B cell (primary cell): ENCODE measurements at regions not wholly inside any gene's neighbourhood (a gene's known extent, or its start where the extent isn't known, plus 50 kb on each side); places are given as distances from the start of the nearest gene placed in this dataset.

Source experiments
- ATAC-seq: fragments of 200-7000 bp; cut with Tn5 transposase; one replicate; pipeline ENCODE4 v1.10.0; 2021; ENCODE audit warnings: low read depth, mild to moderate bottlenecking, moderate number of reproducible peaks, moderate library complexity
- CTCF ChIA-PET: fragments of 350-600 bp; sonication (Branson Sonifier 250); formaldehyde crosslinking; loops from one replicate; lab custom pipeline; 2021; ENCODE audit warnings: antibody characterized with exemption, inconsistent platforms; lab: Charles Lee
- POLR2A ChIA-PET: fragments of 350-600 bp; sonication (Branson Sonifier 250); formaldehyde crosslinking; loops from one replicate; lab custom pipeline; 2021; ENCODE audit warnings: antibody characterized with exemption; lab: Charles Lee
- DNase-seq: peaks from one replicate; pipeline ENCODE4 v3.0.0; 2013
- H2AFZ ChIP-seq: 2 replicates; pipeline ENCODE4 v1.6.1; 2012; ENCODE audit warnings: mild to moderate bottlenecking, low read depth, low read length; ENCODE audit not compliant: insufficient read depth, poor library complexity, severe bottlenecking
- H3K27ac ChIP-seq, 2 donors: 1 replicate in 1 of 2; 2 replicates in 1 of 2; pipeline ENCODE4 v1.5.1; 2012 to 2013; ENCODE audit warnings: low read length in 2 of 2, mild to moderate bottlenecking in 2 of 2, moderate library complexity in 1 of 2
- H3K27me3 ChIP-seq, 4 experiments: fragments of 200-600 bp in 1 of 4; sonication (generic) in 1 of 4; replicated peaks in 1 of 4; 1 replicate in 2 of 4; 2 replicates in 2 of 4; pipeline versions ENCODE4 v1.6.1 to v1.7.0; 2013 to 2016; ENCODE audit warnings: low read length in 3 of 4, mild to moderate bottlenecking in 2 of 4, mixed read lengths in 1 of 4, moderate library complexity in 1 of 4; ENCODE audit not compliant: insufficient read depth in 4 of 4, control insufficient read depth in 3 of 4; ENCODE audit errors: control extremely low read depth in 1 of 4
- H3K36me3 ChIP-seq, 2 experiments: replicated peaks in 1 of 2; 1 replicate in 1 of 2; 2 replicates in 1 of 2; pipeline versions ENCODE4 v1.6.1 to v1.7.1; 2013; ENCODE audit warnings: low read length in 1 of 2; ENCODE audit not compliant: insufficient read depth in 2 of 2, control insufficient read depth in 1 of 2; ENCODE audit errors: control extremely low read depth in 1 of 2, extremely low read depth in 1 of 2
- H3K4me1 ChIP-seq, 2 donors: fragments of 200-600 bp in 1 of 2; sonication (generic) in 1 of 2; 1 replicate in 1 of 2; 2 replicates in 1 of 2; pipeline versions ENCODE4 v1.5.1 to v1.6.1; 2013 to 2017; ENCODE audit warnings: low read length in 2 of 2; ENCODE audit not compliant: control insufficient read depth in 2 of 2, insufficient read depth in 2 of 2
- H3K4me2 ChIP-seq: replicated peaks from 2 replicates; pipeline ENCODE3; 2012; ENCODE audit warnings: mild to moderate bottlenecking, low read depth, low read length; ENCODE audit not compliant: poor library complexity, severe bottlenecking
- H3K4me3 ChIP-seq, 5 experiments: fragments of 200-600 bp in 1 of 5; sonication (generic) in 1 of 5; 1 replicate in 3 of 5; 2 replicates in 2 of 5; pipeline versions ENCODE4 v1.5.1 to v1.7.0; 2011 to 2016; ENCODE audit warnings: low read length in 4 of 5, mild to moderate bottlenecking in 4 of 5, low read depth in 2 of 5, control low read depth in 1 of 5, moderate library complexity in 1 of 5; ENCODE audit not compliant: insufficient read depth in 1 of 5; ENCODE audit errors: control extremely low read depth in 1 of 5, extremely low read depth in 1 of 5
- H3K79me2 ChIP-seq: fragments of 200-600 bp; sonication (generic); one replicate; pipeline ENCODE4 v1.6.0; 2016; ENCODE audit warnings: low read length; ENCODE audit not compliant: control insufficient read depth, insufficient read depth
- H3K9ac ChIP-seq: fragments of 200-600 bp; sonication (generic); 2 replicates; pipeline ENCODE4 v1.6.1; 2017; ENCODE audit warnings: mild to moderate bottlenecking, low read length, moderate library complexity
- H3K9me3 ChIP-seq, 3 donors: one replicate each; pipeline versions ENCODE4 v1.6.1 to v1.7.1; 2013; ENCODE audit warnings: low read length in 2 of 3; ENCODE audit not compliant: control insufficient read depth in 2 of 3, insufficient read depth in 1 of 3; ENCODE audit errors: control extremely low read depth in 1 of 3
- H4K20me1 ChIP-seq: 2 replicates; pipeline ENCODE4 v1.6.0; 2012; ENCODE audit warnings: mild to moderate bottlenecking, low read length; ENCODE audit not compliant: insufficient read depth, control insufficient read depth, poor library complexity, severe bottlenecking
- H3K27ac Mint-ChIP-seq: one replicate; pipeline ENCODE4 v1.8.0; 2021; ENCODE audit warnings: mixed read lengths
- H3K27me3 Mint-ChIP-seq: one replicate; pipeline ENCODE4 v1.8.0; 2021; ENCODE audit warnings: mixed read lengths
- H3K4me1 Mint-ChIP-seq: one replicate; pipeline ENCODE4 v1.8.0; 2021; ENCODE audit warnings: mixed read lengths
- H3K4me3 Mint-ChIP-seq: one replicate; pipeline ENCODE4 v1.8.0; 2021; ENCODE audit warnings: mixed read lengths
- H3K9me3 Mint-ChIP-seq: one replicate; pipeline ENCODE4 v1.8.0; 2022; ENCODE audit warnings: mixed read lengths; ENCODE audit not compliant: insufficient read depth
- EZH2 ChIP-seq: IDR thresholded peaks from 2 replicates; pipeline ENCODE4 v1.6.1; 2012; ENCODE audit warnings: borderline replicate concordance, low read depth, mild to moderate bottlenecking, moderate library complexity, low read length; ENCODE audit not compliant: insufficient read depth, poor library complexity, severe bottlenecking
- WGBS: methylation state at CpG from one replicate; pipeline ENCODE4 v1.1.5; 2013; ENCODE audit warnings: missing lambda C conversion rate; ENCODE audit not compliant: insufficient coverage; 5-methylcytosine and 5-hydroxymethylcytosine counted together
- intact Hi-C: fragments of 100-400 bp; cut with micrococcal nuclease; formaldehyde crosslinking; loops from one replicate; pipeline ENCODE4 v1.10.0; 2022
- TF ChIP-seq, protein P1 (sequence below): fragments of 200-600 bp; IDR thresholded peaks from one replicate; pipeline ENCODE4 v1.8.0; 2022; ENCODE audit warnings: antibody characterized with exemption, mild to moderate bottlenecking

DNA sequence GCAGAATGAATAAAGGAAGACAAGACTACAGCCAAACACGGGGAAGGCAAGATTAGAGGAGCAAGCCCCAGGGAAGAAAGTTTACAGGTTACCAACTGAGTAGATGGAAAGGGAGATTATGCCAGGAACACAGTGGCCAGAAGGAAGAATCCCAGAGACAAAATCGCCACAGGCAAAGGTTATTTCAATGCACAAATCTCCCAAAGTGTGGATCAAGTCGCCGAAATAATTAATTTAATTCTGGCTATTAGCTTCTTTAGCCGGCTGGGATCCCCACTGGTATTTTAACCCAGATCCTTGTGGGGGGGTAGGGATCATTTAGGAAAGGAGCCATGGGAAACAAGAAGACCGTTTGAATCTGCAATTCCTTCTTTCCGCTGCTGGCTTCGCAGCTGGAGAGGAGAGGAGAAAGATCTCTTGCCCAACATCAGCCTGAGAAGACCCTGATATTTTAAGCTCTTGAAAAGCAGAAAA, 171.0 kb downstream of the DHX15 start:
- Histone ChIP-seq H3K36me3 (no peaks in the 10 kb centered on the region), H3K27me3 (peaks cover 0 to 4% (median 0%) of the 10 kb centered on the region in 4 experiments), H3K9ac (no peak overlapping the region), H3K9me3 (no peaks in the 10 kb centered on the region), H3K4me1 (no peaks in the 10 kb centered on the region), H3K79me2 (no peaks in the 10 kb centered on the region), H3K4me2 (no peak overlapping the region), H2AFZ (no peak overlapping the region), H4K20me1 (no peaks in the 10 kb centered on the region), H3K27ac (no peak overlapping the region), H3K4me3 (no peak overlapping the region)
- H3K27ac Mint-ChIP-seq = no peak overlapping the region
- intact Hi-C loops = loop anchor here (10.0 kb wide), 2 partner anchors 1509 to 1999 kb away; no protein-coding TSS in a partner anchor
- H3K4me1 Mint-ChIP-seq = no peaks in the 10 kb centered on the region
- ChIA-PET POLR2A (no interaction called here), CTCF (interaction anchor here (1.4 kb wide), 1 partner anchor 8 kb away, joined by 3 read pairs; no protein-coding TSS in a partner anchor)
- TF ChIP-seq, protein P1, sequence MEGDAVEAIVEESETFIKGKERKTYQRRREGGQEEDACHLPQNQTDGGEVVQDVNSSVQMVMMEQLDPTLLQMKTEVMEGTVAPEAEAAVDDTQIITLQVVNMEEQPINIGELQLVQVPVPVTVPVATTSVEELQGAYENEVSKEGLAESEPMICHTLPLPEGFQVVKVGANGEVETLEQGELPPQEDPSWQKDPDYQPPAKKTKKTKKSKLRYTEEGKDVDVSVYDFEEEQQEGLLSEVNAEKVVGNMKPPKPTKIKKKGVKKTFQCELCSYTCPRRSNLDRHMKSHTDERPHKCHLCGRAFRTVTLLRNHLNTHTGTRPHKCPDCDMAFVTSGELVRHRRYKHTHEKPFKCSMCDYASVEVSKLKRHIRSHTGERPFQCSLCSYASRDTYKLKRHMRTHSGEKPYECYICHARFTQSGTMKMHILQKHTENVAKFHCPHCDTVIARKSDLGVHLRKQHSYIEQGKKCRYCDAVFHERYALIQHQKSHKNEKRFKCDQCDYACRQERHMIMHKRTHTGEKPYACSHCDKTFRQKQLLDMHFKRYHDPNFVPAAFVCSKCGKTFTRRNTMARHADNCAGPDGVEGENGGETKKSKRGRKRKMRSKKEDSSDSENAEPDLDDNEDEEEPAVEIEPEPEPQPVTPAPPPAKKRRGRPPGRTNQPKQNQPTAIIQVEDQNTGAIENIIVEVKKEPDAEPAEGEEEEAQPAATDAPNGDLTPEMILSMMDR = no peak
- TF ChIP-seq EZH2 = no peak
- 30% methylated on average over 4 of the region's 8 CpGs for WGBS
- H3K9me3 Mint-ChIP-seq = no peaks in the 10 kb centered on the region
- H3K27me3 Mint-ChIP-seq = peaks cover 7% of the 10 kb centered on the region
- ATAC-seq = no peak
- H3K4me3 Mint-ChIP-seq = no peak overlapping the region
- no peak for DNase-seq

DNA sequence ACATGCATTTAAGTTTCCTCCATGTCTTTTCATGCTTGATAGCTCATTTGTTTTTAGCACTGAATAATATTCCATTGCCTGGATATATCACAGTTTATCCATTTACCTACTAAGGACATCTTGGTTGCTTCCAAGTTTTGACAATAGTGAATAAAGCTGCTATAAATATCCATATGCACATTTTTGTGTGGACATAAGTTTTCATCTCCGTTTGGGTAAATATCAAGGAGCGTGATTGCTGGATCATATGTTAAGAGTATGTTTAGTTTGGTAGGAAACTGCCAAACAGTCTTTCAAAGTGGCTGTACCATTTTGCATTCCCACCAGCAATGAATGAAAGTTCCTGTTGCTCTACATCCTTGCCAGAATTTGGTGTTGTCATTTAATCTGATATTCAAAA, 172.5 kb downstream of the DHX15 start:
- POLR2A ChIA-PET = no interaction called here
- no CpG with 5 or more reads among the region's 2 CpGs for WGBS
- no peaks in the 10 kb centered on the region for H3K9me3 Mint-ChIP-seq

More for the DNA sequence above, 172.5 kb downstream of the DHX15 start:
- ATAC-seq (no peak), DNase-seq (no peak)
- no peaks in the 10 kb centered on the region for H3K36me3 ChIP-seq
- no peak overlapping the region for H3K27ac ChIP-seq
- no peak overlapping the region for H2AFZ ChIP-seq
- CTCF ChIA-PET = no interaction called here
- no peak for TF ChIP-seq EZH2
- TF ChIP-seq, protein P1 = no peak
- no peaks in the 10 kb centered on the region for H4K20me1 ChIP-seq
- no peaks in the 10 kb centered on the region for H3K9me3 ChIP-seq
- Mint-ChIP-seq H3K27me3 (peaks cover 7% of the 10 kb centered on the region), H3K4me1 (no peaks in the 10 kb centered on the region), H3K27ac (no peak overlapping the region), H3K4me3 (no peak overlapping the region)
- peaks cover 0 to 4% (median 0%) of the 10 kb centered on the region in 4 experiments for H3K27me3 ChIP-seq
- H3K79me2 ChIP-seq = no peaks in the 10 kb centered on the region
- no peak overlapping the region for H3K4me3 ChIP-seq
- H3K4me1 ChIP-seq = no peaks in the 10 kb centered on the region
- no peak overlapping the region for H3K4me2 ChIP-seq
- no peak overlapping the region for H3K9ac ChIP-seq
- intact Hi-C loops = loop anchor here (10.0 kb wide), 2 partner anchors 1507 to 1997 kb away; no protein-coding TSS in a partner anchor
